Activated CD4-positive, alpha-beta T cell treated with anti-CD3 and anti-CD28 coated beads, Interleukin-2, amount 50 U/mL, for 1 hour (primary cell): ENCODE measurements at regions not wholly inside any gene's neighbourhood (a gene's known extent, or its start where the extent isn't known, plus 50 kb on each side); places are given as distances from the start of the nearest gene placed in this dataset.
"Not testable (repeated sequence)": the region's sequence is repeated elsewhere in the genome, so short reads cannot be mapped to it uniquely, and the experiment has no call there.

Experiments
- DNase-seq: peaks from one replicate; pipeline ENCODE4 v3.0.0-alpha.2; 2020

GRCh38 chr7:68334636-68335272 is 1263.5 kb upstream of the AUTS2 start:
- DNase-seq, result no peak

GRCh38 chr7:68336594-68336993 is 1261.7 kb upstream of the AUTS2 start:
- no peak for DNase-seq

- no peak for DNase-seq
Observed at GRCh38 chr7:68348401-68348800, 1249.9 kb upstream of the AUTS2 start.

GRCh38 chr7:68362745-68363518 is 1235.3 kb upstream of the AUTS2 start:
- DNase-seq, result no peak

GRCh38 chr7:68364886-68365625 is 1233.2 kb upstream of the AUTS2 start:
- no peak for DNase-seq

GRCh38 chr7:68371985-68372384 is 1226.3 kb upstream of the AUTS2 start:
- no peak for DNase-seq

- no peak for DNase-seq
Observed at GRCh38 chr7:68376131-68376661, 1222.1 kb upstream of the AUTS2 start.

- DNase-seq, result no peak
Observed at GRCh38 chr7:68381731-68382130, 1216.5 kb upstream of the AUTS2 start.

- DNase-seq, result no peak
Observed at GRCh38 chr7:68384581-68384980, 1213.7 kb upstream of the AUTS2 start.

GRCh38 chr7:68393051-68393450 is 1205.2 kb upstream of the AUTS2 start:
- DNase-seq, result no peak

GRCh38 chr7:68394131-68394530 is 1204.1 kb upstream of the AUTS2 start:
- DNase-seq, result no peak

GRCh38 chr7:68399991-68400590 is 1198.2 kb upstream of the AUTS2 start:
- DNase-seq, result no peak

- no peak for DNase-seq
Observed at GRCh38 chr7:68400783-68401182, 1197.5 kb upstream of the AUTS2 start.

GRCh38 chr7:68401313-68401712 is 1197.0 kb upstream of the AUTS2 start:
- no peak for DNase-seq

GRCh38 chr7:68406480-68406879 is 1191.8 kb upstream of the AUTS2 start:
- no peak for DNase-seq

GRCh38 chr7:68407460-68407859 is 1190.8 kb upstream of the AUTS2 start:
- no peak for DNase-seq

GRCh38 chr7:68408873-68409272 is 1189.4 kb upstream of the AUTS2 start:
- DNase-seq, result no peak

GRCh38 chr7:68409851-68410250 is 1188.4 kb upstream of the AUTS2 start:
- no peak for DNase-seq

GRCh38 chr7:68410693-68411092 is 1187.6 kb upstream of the AUTS2 start:
- DNase-seq, result not testable (repeated sequence)

GRCh38 chr7:68411742-68412141 is 1186.5 kb upstream of the AUTS2 start:
- no peak for DNase-seq

- no peak for DNase-seq
Observed at GRCh38 chr7:68414631-68415425, 1183.4 kb upstream of the AUTS2 start.

GRCh38 chr7:68417002-68417401 is 1181.3 kb upstream of the AUTS2 start:
- no peak for DNase-seq
